Skeletal muscle satellite cell (primary cell): ENCODE measurements at regions not wholly inside any gene's neighbourhood (a gene's known extent, or its start where the extent isn't known, plus 50 kb on each side); places are given as distances from the start of the nearest gene placed in this dataset. TPM values are rescaled to one million over a fixed set of nuclear protein-coding genes. Genes with fewer than 3 reads are reported as not detected.

ENCODE experiments used
- H3K27me3 ChIP-seq: 2 replicates; pipeline ENCODE4 v1.7.0; 2013; ENCODE audit warnings: low read length; ENCODE audit not compliant: control insufficient read depth, insufficient read depth
- H3K36me3 ChIP-seq: 2 replicates; pipeline ENCODE4 v1.7.0; 2013; ENCODE audit warnings: mild to moderate bottlenecking, control low read depth, low read length; ENCODE audit not compliant: insufficient read depth
- H3K4me1 ChIP-seq: 2 replicates; pipeline ENCODE4 v1.7.0; 2013; ENCODE audit warnings: low read length; ENCODE audit not compliant: control insufficient read depth, insufficient read depth
- H3K4me2 ChIP-seq: 2 replicates; pipeline ENCODE4 v1.7.0; 2013; ENCODE audit warnings: mild to moderate bottlenecking, low read length
- H3K4me3 ChIP-seq: 2 replicates; pipeline ENCODE4 v1.7.0; 2013; ENCODE audit warnings: low read length
- H3K9ac ChIP-seq: 2 replicates; pipeline ENCODE4 v1.7.0; 2013; ENCODE audit warnings: mild to moderate bottlenecking, low read depth, low read length, moderate library complexity
- H3K9me3 ChIP-seq: replicated peaks from 2 replicates; pipeline ENCODE4 v1.7.0; 2013; ENCODE audit warnings: mild to moderate bottlenecking, control low read depth, low read length
- small RNA-seq: library from RNA; depleted of rRNA; stranded (forward); fragments of <200 nt; gene quantifications from one replicate; pipeline ENCODE3, GENCODE V24; 2012

GRCh38 chr15:75151214-75152128 is 50.2 kb upstream of the C15orf39 start:
- H3K4me3 ChIP-seq, result no peak overlapping the region
- no peak overlapping the region for H3K4me2 ChIP-seq
- no peaks in the 10 kb centered on the region for H3K27me3 ChIP-seq
- H3K36me3 ChIP-seq, result no peaks in the 10 kb centered on the region
- no peak overlapping the region for H3K9ac ChIP-seq
- H3K9me3 ChIP-seq, result peaks cover 2% of the 10 kb centered on the region
- H3K4me1 ChIP-seq, result peaks cover 11% of the 10 kb centered on the region

Small RNAs in the stretch of these regions (small RNA-seq; reads per million reads assigned to genes)
- not detected for gene RF00017
- 0.21 reads per million for gene RF00601
